BJ (cell line): ENCODE measurements at regions not wholly inside any gene's neighbourhood (a gene's known extent, or its start where the extent isn't known, plus 50 kb on each side); places are given as distances from the start of the nearest gene placed in this dataset.
"Not testable (repeated sequence)": the region's sequence is repeated elsewhere in the genome, so short reads cannot be mapped to it uniquely, and the experiment has no call there.

Source experiments
- CTCF ChIA-PET: fragments of 350-600 bp; formaldehyde crosslinking; extraction: SDS; loops from one replicate; lab custom pipeline; 2021; ENCODE audit warnings: antibody characterized with exemption, inconsistent platforms; lab: Yijun Ruan, JAX
- POLR2A ChIA-PET: fragments of 300-600 bp; sonication (Branson Sonifier 250); formaldehyde crosslinking; extraction: SDS; loops from one replicate; lab custom pipeline; 2021; ENCODE audit warnings: antibody characterized with exemption; lab: Charles Lee
- DNase-seq: peaks from one replicate; pipeline ENCODE4 v3.0.0-alpha.2; 2011; ENCODE audit warnings: low read depth
- H3K27me3 ChIP-seq: 2 replicates; pipeline ENCODE4 v1.6.0; 2011; ENCODE audit warnings: low read length; ENCODE audit not compliant: control insufficient read depth, insufficient read depth
- H3K36me3 ChIP-seq: 2 replicates; pipeline ENCODE4 v1.5.1; 2011; ENCODE audit warnings: low read length; ENCODE audit not compliant: control insufficient read depth, insufficient read depth
- H3K4me3 ChIP-seq: 2 replicates; pipeline ENCODE4 v1.5.1; 2011; ENCODE audit warnings: low read depth, mild to moderate bottlenecking, control low read depth, low read length
- TF ChIP-seq, protein P1 (sequence below): IDR thresholded peaks from 2 replicates; pipeline ENCODE4 v1.5.1; 2011; ENCODE audit warnings: low read depth, mild to moderate bottlenecking, control low read depth, inconsistent platforms, low read length, moderate library complexity; ENCODE audit not compliant: insufficient read depth

GRCh38 chr4:31807036-31807435 is 1086.9 kb downstream of the PCDH7 start:
- Histone ChIP-seq H3K4me3 (no peak overlapping the region), H3K27me3 (no peaks in the 10 kb centered on the region), H3K36me3 (no peaks in the 10 kb centered on the region)
- TF ChIP-seq, protein P1, sequence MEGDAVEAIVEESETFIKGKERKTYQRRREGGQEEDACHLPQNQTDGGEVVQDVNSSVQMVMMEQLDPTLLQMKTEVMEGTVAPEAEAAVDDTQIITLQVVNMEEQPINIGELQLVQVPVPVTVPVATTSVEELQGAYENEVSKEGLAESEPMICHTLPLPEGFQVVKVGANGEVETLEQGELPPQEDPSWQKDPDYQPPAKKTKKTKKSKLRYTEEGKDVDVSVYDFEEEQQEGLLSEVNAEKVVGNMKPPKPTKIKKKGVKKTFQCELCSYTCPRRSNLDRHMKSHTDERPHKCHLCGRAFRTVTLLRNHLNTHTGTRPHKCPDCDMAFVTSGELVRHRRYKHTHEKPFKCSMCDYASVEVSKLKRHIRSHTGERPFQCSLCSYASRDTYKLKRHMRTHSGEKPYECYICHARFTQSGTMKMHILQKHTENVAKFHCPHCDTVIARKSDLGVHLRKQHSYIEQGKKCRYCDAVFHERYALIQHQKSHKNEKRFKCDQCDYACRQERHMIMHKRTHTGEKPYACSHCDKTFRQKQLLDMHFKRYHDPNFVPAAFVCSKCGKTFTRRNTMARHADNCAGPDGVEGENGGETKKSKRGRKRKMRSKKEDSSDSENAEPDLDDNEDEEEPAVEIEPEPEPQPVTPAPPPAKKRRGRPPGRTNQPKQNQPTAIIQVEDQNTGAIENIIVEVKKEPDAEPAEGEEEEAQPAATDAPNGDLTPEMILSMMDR, result no peak
- no peak for DNase-seq
- CTCF ChIA-PET, result no interaction called here
- POLR2A ChIA-PET, result no interaction called here

GRCh38 chr4:31844350-31844749 is 1124.2 kb downstream of the PCDH7 start:
- CTCF ChIA-PET, result no interaction called here
- POLR2A ChIA-PET, result no interaction called here
- Histone ChIP-seq H3K36me3 (no peaks in the 10 kb centered on the region), H3K4me3 (no peak overlapping the region), H3K27me3 (no peaks in the 10 kb centered on the region)
- no peak for DNase-seq
- TF ChIP-seq, protein P1, result no peak

- ChIA-PET POLR2A (no interaction called here), CTCF (no interaction called here)
- TF ChIP-seq, protein P1, result no peak
- H3K4me3 ChIP-seq, result no peak overlapping the region
- H3K27me3 ChIP-seq, result no peaks in the 10 kb centered on the region
- no peaks in the 10 kb centered on the region for H3K36me3 ChIP-seq
- no peak for DNase-seq
These were observed 1131.8 kb downstream of the PCDH7 start for GRCh38 chr4:31851946-31852345.

DNA sequence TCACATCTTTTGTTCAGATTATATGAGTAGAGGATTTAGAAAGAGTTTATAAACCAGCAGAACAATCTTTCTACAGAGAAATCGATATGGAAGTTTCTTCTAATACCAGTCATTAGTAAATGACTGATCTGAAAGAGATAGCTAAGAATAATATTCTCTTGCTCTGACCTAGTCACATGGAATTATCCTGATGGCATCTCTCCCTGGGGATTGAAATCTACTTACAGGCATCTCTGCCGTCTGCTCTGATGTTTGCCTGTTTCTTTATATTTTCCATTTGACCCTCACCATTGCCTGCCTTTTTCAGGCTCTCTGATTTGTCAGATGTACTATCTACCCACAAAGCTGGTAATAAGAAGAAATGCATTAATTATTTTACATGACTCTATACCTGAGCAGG is 1157.3 kb downstream of the PCDH7 start:
- ChIA-PET POLR2A (no interaction called here), CTCF (interaction anchor here (1.3 kb wide), 1 partner anchor 44 kb away, joined by 4 read pairs; no protein-coding TSS in a partner anchor)

DNA sequence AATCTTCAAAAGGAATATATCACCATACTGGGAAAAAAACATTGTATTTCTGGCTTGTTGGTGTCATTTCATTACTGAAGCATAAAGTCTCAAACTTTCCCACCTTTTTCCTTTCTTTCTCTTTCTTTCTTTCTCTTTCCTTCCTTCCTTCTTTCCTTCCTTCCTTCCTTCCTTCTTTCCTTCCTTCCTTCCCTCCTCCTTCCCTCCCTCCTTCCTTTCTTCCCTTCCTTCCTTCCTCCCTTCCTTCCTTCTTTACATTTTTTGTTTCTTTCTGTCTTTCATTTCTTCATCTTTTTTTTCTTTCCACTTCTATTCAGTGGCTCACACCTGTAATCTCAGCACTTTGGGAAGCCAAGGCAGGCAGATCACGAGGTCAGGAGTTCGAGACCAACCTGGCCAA is 1160.7 kb downstream of the PCDH7 start:
- H3K27me3 ChIP-seq, POLR2A ChIA-PET, DNase-seq, H3K4me3 ChIP-seq, H3K36me3 ChIP-seq, CTCF ChIA-PET: not testable (repeated sequence)

More for the DNA sequence above, 1157.3 kb downstream of the PCDH7 start:
- no peak for DNase-seq
- no peak overlapping the region for H3K4me3 ChIP-seq
- H3K36me3 ChIP-seq, result no peaks in the 10 kb centered on the region
- H3K27me3 ChIP-seq, result no peaks in the 10 kb centered on the region
- TF ChIP-seq, protein P1, result no peak

GRCh38 chr4:31896349-31896748 is 1176.2 kb downstream of the PCDH7 start:
- TF ChIP-seq, protein P1, result no peak
- no peak overlapping the region for H3K4me3 ChIP-seq
- H3K36me3 ChIP-seq, result no peaks in the 10 kb centered on the region
- POLR2A ChIA-PET, result no interaction called here
- CTCF ChIA-PET, result no interaction called here
- no peak for DNase-seq
- H3K27me3 ChIP-seq, result no peaks in the 10 kb centered on the region
